Lower leg skin (tissue), 3 donors: ENCODE measurements at regions not wholly inside any gene's neighbourhood (a gene's known extent, or its start where the extent isn't known, plus 50 kb on each side); places are given as distances from the start of the nearest gene placed in this dataset.

Source experiments
- POLR2A ChIP-seq, 2 donors: fragments of 450-650 bp; IDR thresholded peaks; one replicate each; pipeline ENCODE4 v1.6.1; 2016 to 2017; ENCODE audit warnings: antibody characterized with exemption in 2 of 2, mild to moderate bottlenecking in 1 of 2, moderate library complexity in 1 of 2
- TF ChIP-seq, protein P1 (sequence below), 3 donors: fragments of 450-650 bp; IDR thresholded peaks; one replicate each; pipeline ENCODE4 v1.5.1; 2016; ENCODE audit warnings: antibody characterized with exemption in 3 of 3, mild to moderate bottlenecking in 3 of 3, moderate library complexity in 2 of 3

DNA sequence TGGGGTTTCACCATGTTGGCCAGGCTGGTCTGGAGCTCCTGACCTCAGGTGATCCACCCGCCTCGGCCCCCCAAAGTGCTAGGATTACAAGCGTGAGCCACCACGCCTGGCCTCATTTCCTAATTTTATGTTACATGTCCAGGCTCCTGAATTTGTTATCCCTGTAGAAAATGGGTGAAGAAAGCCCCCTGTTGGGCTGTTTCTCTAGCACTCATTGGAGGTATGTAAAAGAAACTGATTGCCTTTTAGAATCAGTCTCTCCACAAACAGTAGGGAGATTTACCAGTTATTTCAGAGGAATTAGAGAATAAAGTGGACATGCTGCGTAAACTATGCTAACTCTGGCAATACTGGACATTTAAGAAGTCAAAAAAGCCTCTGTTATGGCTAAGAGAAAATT lies 364.1 kb upstream of the TBL1XR1 start:
- TF ChIP-seq, protein P1, sequence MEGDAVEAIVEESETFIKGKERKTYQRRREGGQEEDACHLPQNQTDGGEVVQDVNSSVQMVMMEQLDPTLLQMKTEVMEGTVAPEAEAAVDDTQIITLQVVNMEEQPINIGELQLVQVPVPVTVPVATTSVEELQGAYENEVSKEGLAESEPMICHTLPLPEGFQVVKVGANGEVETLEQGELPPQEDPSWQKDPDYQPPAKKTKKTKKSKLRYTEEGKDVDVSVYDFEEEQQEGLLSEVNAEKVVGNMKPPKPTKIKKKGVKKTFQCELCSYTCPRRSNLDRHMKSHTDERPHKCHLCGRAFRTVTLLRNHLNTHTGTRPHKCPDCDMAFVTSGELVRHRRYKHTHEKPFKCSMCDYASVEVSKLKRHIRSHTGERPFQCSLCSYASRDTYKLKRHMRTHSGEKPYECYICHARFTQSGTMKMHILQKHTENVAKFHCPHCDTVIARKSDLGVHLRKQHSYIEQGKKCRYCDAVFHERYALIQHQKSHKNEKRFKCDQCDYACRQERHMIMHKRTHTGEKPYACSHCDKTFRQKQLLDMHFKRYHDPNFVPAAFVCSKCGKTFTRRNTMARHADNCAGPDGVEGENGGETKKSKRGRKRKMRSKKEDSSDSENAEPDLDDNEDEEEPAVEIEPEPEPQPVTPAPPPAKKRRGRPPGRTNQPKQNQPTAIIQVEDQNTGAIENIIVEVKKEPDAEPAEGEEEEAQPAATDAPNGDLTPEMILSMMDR (IDR thresholded peaks at IDR 0.05) = no peak
- no peak for TF ChIP-seq POLR2A (IDR thresholded peaks at IDR 0.05)
